GM19351 (cell line): ENCODE measurements at regions not wholly inside any gene's neighbourhood (a gene's known extent, or its start where the extent isn't known, plus 50 kb on each side); places are given as distances from the start of the nearest gene placed in this dataset.

Experiments used
- ATAC-seq: cut with Tn5 transposase; IDR thresholded peaks from one replicate; pipeline ENCODE4 v1.9.1; 2021; ENCODE audit warnings: mild to moderate bottlenecking, moderate library complexity; ENCODE audit not compliant: unreplicated experiment

- ATAC-seq = no peak
These were observed 221.3 kb downstream of the PLPP3 start for GRCh38 chr1:56357927-56358690.

- ATAC-seq = no peak
These were observed 222.9 kb downstream of the PLPP3 start for GRCh38 chr1:56356376-56356990.

GRCh38 chr1:56355918-56356317, 223.4 kb downstream of the PLPP3 start:
- ATAC-seq = no peak

GRCh38 chr1:56355422-56355821, 223.9 kb downstream of the PLPP3 start:
- no peak for ATAC-seq

GRCh38 chr1:56345831-56346230, 233.5 kb downstream of the PLPP3 start:
- ATAC-seq = no peak

GRCh38 chr1:56340977-56341376, 238.4 kb downstream of the PLPP3 start:
- no peak for ATAC-seq

GRCh38 chr1:56339786-56340465, 239.4 kb downstream of the PLPP3 start:
- ATAC-seq = no peak

- ATAC-seq = no peak
These were observed 240.3 kb downstream of the PLPP3 start for GRCh38 chr1:56339093-56339492.

- ATAC-seq = no peak
These were observed 242.4 kb downstream of the PLPP3 start for GRCh38 chr1:56336982-56337381.

GRCh38 chr1:56335394-56335793, 244.0 kb downstream of the PLPP3 start:
- no peak for ATAC-seq

GRCh38 chr1:56334047-56334446, 245.3 kb downstream of the PLPP3 start:
- no peak for ATAC-seq

GRCh38 chr1:56333461-56333860, 245.9 kb downstream of the PLPP3 start:
- no peak for ATAC-seq

- ATAC-seq = no peak
These were observed 247.3 kb downstream of the PLPP3 start for GRCh38 chr1:56331892-56332567.

- ATAC-seq = no peak
These were observed 248.0 kb downstream of the PLPP3 start for GRCh38 chr1:56331207-56331891.

GRCh38 chr1:56330391-56331026, 248.9 kb downstream of the PLPP3 start:
- peak; percentile 94 for ATAC-seq

- no peak for ATAC-seq
These were observed 249.4 kb downstream of the PLPP3 start for GRCh38 chr1:56329970-56330369.

GRCh38 chr1:56327195-56327594, 252.2 kb downstream of the PLPP3 start:
- ATAC-seq = no peak

- ATAC-seq = no peak
These were observed 253.3 kb downstream of the PLPP3 start for GRCh38 chr1:56326056-56326455.

GRCh38 chr1:56324504-56324903, 254.9 kb downstream of the PLPP3 start:
- no peak for ATAC-seq

- ATAC-seq = no peak
These were observed 257.2 kb downstream of the PLPP3 start for GRCh38 chr1:56322211-56322610.

GRCh38 chr1:56321150-56321490, 258.2 kb downstream of the PLPP3 start:
- ATAC-seq = no peak
